HG02840 (cell line): ENCODE measurements at regions not wholly inside any gene's neighbourhood (a gene's known extent, or its start where the extent isn't known, plus 50 kb on each side); places are given as distances from the start of the nearest gene placed in this dataset.
"Not testable (repeated sequence)": the region's sequence is repeated elsewhere in the genome, so short reads cannot be mapped to it uniquely, and the experiment has no call there.

Experiments
- ATAC-seq: cut with Tn5 transposase; IDR thresholded peaks from one replicate; pipeline ENCODE4 v1.9.1; 2021; ENCODE audit warnings: mild to moderate bottlenecking, moderate library complexity, moderate number of reproducible peaks; ENCODE audit not compliant: unreplicated experiment, low FRiP score

- no peak for ATAC-seq
Measured at GRCh38 chr2:234376229-234376628, 120.7 kb downstream of the ARL4C start.

DNA sequence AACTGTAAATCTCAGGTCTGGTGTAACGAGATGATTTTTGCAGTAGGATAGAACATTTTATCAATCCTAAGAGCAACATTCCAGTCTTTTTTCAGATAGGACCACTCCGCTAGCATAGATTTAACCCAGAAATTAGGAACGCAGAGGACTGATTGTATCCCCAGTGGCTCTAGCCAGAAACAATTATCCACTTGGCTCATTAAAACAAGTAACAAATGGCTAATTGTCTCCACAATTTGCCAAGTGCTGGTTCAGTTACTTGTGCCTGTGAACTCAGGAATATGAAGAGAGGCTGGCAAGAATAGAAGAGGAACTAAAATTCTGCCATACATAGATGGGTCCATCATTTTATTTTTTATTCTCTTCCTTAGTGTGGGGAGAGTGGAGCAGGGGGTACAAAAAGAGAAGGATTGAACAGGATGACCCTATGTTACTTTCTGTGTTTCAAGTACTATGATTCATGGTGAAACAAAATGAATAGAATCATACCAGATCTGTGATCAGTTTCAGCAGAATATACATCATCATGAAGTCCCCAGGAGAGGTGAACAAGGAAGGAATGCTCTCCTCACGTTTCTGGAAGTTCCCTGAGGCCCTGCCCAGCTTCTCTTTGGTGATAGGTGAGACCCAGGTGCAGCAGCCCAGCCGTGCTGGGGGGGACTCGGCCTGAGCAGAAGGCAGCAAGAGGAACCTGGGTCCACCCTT lies 121.6 kb downstream of the ARL4C start:
- ATAC-seq = no peak

- no peak for ATAC-seq
Measured at GRCh38 chr2:234374736-234375135, 122.1 kb downstream of the ARL4C start.

DNA sequence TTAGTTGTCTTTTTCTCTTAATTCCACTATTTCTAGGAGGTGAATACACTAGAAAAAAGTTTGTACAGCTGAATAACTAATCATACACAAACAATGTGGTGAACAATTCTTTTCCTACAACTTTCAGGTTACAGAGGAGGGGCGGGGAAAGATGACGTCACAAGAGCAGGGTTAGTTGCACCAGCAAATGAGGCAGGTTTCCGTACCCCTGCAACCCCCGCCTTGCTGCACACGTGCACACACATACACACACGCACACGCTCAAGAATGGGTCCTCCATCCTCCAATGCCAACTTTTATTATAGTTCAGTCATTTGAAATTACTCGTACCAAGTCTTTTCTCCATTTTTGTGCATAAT lies 122.8 kb downstream of the ARL4C start:
- no peak for ATAC-seq

DNA sequence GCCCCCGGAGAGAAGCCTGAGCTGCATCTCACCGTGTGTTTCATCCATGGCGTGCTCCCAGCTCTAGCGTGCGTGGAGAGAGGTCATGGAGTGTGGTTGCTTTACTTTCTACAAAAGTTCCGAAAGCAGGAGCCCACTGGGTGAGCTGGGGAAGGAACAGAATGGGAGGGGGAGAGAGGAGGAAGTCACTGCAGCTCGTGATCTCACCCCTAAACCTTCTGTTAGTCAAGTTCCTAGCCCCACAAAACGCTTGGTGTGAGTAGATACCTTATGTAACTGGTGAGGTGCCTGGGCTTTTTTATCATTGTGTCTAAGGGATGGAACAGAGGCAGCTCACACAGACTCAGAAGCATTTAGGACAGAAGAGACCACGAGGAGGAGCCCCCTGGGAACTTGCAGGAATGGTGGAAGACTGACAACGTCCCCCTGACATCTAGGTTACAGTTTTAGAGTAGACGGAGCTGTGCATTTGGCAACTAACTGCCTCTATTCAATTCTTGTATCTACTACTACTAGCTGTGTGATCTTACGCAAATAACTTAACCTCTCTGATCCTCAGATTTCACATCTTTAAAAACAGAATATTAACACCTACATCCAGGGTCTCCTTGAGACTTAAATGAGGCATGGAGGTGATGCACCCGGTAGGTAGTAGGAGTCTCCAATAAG lies 123.3 kb downstream of the ARL4C start:
- no peak for ATAC-seq

DNA sequence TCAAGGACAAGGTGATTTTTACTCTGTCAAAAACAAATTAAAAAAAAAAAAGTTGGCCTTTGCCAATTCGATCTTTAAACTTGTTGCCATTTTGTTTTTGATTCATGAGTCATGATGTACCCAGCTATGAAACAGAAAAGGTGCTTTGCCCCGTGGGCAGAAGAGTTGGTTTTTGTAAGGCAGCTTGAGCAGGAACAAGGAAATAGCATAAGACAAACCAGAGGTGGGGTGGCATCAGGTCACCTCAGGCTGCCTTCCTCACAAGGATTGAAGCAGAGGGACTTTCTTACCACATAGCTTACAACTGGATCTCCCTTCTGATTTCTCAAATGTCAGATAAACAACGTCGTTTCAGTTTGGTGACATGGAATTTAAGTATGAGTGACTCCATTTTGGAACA lies 123.8 kb downstream of the ARL4C start:
- no peak for ATAC-seq

- ATAC-seq = no peak
Measured at GRCh38 chr2:234372506-234372905, 124.4 kb downstream of the ARL4C start.

GRCh38 chr2:234368861-234369261 lies 128.0 kb downstream of the ARL4C start:
- ATAC-seq = no peak

DNA sequence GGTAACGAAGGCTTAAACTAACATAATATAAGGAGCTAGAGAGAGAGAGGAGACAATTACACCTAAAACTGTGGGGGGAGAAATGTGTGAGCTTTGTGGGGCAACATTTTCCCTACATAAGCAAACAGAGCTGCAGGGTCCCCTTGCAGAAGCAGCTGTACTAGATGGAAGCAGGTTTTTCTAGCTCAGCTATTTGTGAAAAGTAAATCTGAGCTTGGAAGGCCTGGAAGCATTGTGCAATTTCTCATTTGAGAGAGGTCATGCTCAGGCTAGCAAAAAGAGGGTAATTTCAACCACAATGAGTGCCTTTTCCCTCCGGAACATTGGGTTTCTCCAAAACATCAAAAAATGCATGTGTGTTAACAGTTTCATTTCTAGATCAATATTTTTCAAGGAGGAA lies 130.0 kb downstream of the ARL4C start:
- ATAC-seq = no peak

DNA sequence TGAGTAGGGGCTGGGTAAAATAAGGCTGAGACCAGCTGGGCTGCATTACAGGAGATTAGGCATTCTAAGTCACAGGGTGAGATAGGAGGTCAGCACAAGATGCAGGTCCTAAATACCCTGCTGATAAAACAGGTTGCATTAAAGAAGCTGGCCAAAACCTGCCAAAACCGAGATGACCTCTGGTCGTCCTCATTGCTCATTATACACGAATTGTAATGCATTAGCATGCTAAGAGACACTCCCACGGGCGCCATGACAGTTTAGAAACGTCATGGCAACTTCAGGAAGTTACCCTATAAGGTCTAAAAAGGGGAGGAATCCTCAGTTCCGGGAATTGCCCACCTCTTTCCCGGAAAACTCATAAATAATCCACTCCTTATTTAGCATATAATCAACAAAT lies 132.2 kb downstream of the ARL4C start:
- no peak for ATAC-seq

DNA sequence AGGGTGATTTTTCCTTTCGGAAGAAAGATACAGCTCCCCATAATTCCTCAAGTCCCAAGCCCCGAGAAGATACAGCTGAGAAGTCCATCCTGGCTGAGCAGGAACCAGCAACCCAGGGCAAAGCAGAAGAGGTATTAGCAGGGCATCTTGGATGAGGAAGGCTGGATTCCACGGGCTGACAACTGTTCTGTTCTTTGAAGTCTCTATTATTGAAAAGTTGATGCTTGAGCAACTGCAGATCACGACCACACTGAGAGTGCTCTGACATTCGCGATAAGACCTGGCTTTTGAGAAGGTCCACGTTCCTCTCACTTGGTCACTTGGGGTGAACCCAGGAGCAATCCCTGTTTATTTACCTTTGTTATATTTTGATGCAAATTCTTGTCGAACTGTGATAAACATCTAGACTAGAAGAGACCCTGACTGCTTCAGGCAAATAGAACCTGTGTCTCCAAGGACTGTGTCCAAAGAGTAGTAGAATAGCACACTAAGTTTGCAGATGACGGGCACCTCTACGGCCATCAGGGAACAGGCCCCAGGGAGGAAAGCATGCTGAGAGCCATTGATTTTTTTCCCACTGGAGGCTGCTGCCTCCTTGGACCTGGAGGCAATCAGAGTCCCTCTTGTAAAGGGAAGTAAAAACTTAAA lies 133.1 kb downstream of the ARL4C start:
- no peak for ATAC-seq

GRCh38 chr2:234363011-234363487 lies 133.8 kb downstream of the ARL4C start:
- ATAC-seq = no peak

- ATAC-seq = not testable (repeated sequence)
Measured at GRCh38 chr2:234360313-234360975, 136.4 kb downstream of the ARL4C start.

GRCh38 chr2:234357666-234358065 lies 139.2 kb downstream of the ARL4C start:
- ATAC-seq = no peak

GRCh38 chr2:234355808-234356365 lies 141.0 kb downstream of the ARL4C start:
- ATAC-seq = no peak

DNA sequence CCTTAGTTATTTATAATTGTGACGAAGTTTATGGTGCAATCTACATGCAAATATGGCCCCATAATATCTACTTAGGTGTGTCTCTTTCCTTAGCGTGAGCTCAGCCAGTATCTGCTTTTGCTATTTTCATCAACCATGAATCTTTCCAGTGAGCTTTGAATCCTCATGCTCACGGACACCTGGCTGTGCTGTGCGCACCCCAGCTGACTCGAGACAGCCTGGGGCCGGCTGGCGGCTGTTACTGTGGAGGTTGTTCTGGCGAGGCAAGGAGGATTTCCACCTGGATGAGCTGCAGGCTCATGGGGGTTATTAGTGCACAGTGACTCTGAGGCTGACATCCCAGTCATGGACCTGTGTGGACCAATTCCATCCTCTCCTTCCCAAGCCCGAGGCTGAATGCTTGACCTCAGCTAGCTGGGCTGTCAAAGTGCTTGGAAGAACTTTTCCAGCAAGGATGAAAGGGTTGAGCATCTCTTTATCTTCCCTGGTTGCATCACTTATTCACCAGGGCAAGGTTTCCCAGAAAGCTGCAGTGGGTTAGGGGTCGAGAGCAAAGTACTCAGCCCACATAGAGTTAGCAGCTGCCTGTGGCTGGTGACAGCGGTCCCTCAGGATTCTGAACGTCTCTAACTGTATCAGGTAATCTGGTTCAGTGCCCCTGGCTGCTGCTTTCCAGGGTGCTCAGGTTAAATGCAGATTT lies 141.7 kb downstream of the ARL4C start:
- no peak for ATAC-seq

GRCh38 chr2:234352270-234352669 lies 144.6 kb downstream of the ARL4C start:
- no peak for ATAC-seq

GRCh38 chr2:234351866-234352265 lies 145.0 kb downstream of the ARL4C start:
- not testable (repeated sequence) for ATAC-seq

DNA sequence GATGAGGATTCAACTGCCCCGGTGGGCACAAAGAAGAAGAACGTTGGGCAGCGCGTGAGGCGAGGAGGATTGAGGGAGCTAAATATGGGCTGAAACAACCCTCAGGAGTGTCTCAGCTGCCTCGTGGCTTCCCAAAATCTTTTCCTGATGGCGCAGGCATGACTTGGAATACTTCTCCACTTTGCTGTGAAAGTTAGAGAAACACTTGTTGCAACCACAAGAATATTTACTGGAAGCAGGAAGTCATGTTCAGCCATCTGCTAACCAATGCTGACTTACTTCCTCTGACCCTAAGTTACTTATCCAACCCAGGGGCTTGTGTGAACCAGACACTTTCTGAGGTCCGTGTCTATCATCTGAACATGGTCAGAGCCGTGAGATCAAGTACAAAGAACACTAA lies 148.8 kb downstream of the ARL4C start:
- ATAC-seq = no peak

GRCh38 chr2:234345921-234346320 lies 151.0 kb downstream of the ARL4C start:
- no peak for ATAC-seq
